CD4-positive, alpha-beta T cell (primary cell): ENCODE measurements at regions not wholly inside any gene's neighbourhood (a gene's known extent, or its start where the extent isn't known, plus 50 kb on each side); places are given as distances from the start of the nearest gene placed in this dataset.

Source experiments
- ATAC-seq: fragments of 200-7000 bp; cut with Tn5 transposase; one replicate; pipeline ENCODE4 v1.10.0; 2022; ENCODE audit warnings: mild to moderate bottlenecking; ENCODE audit not compliant: poor library complexity
- CTCF ChIA-PET: fragments of 350-600 bp; sonication (Branson Sonifier 250); formaldehyde crosslinking; loops from one replicate; lab custom pipeline; 2021; ENCODE audit warnings: antibody characterized with exemption, inconsistent platforms; lab: Charles Lee
- POLR2A ChIA-PET: fragments of 350-600 bp; sonication (Branson Sonifier 250); formaldehyde crosslinking; loops from one replicate; lab custom pipeline; 2021; ENCODE audit warnings: antibody characterized with exemption, inconsistent platforms; lab: Charles Lee
- DNase-seq, 14 experiments: peaks; one replicate each; pipeline ENCODE4 v3.0.0-alpha.2; 2013 to 2020; ENCODE audit warnings: mixed read lengths in 2 of 14
- H3K27ac ChIP-seq, 2 donors: one replicate each; pipeline versions ENCODE4 v1.5.1 to v1.7.0; 2013; ENCODE audit warnings: low read length in 2 of 2, low read depth in 1 of 2, mild to moderate bottlenecking in 1 of 2
- H3K27me3 ChIP-seq, 2 experiments: 1 replicate in 1 of 2; 2 replicates in 1 of 2; pipeline versions ENCODE4 v1.6.1 to v1.7.0; 2013; ENCODE audit warnings: low read length in 2 of 2, control low read depth in 1 of 2, mild to moderate bottlenecking in 1 of 2, moderate library complexity in 1 of 2; ENCODE audit not compliant: insufficient read depth in 2 of 2, control insufficient read depth in 1 of 2
- H3K36me3 ChIP-seq: one replicate; pipeline ENCODE4 v1.6.1; 2013; ENCODE audit warnings: low read length, control low read depth; ENCODE audit not compliant: insufficient read depth
- H3K4me1 ChIP-seq: one replicate; pipeline ENCODE4 v1.6.1; 2013; ENCODE audit warnings: low read length, control low read depth; ENCODE audit not compliant: insufficient read depth
- H3K4me3 ChIP-seq: one replicate; pipeline ENCODE4 v1.5.1; 2013; ENCODE audit warnings: mild to moderate bottlenecking, low read length, moderate library complexity
- H3K9me3 ChIP-seq, 2 experiments: 1 replicate in 1 of 2; 2 replicates in 1 of 2; pipeline versions ENCODE4 v1.6.1 to v1.7.0; 2013; ENCODE audit warnings: low read length in 2 of 2, mild to moderate bottlenecking in 2 of 2, control low read depth in 1 of 2, moderate library complexity in 1 of 2; ENCODE audit not compliant: control insufficient read depth in 1 of 2, insufficient read depth in 1 of 2
- H3K27ac Mint-ChIP-seq: one replicate; pipeline ENCODE4 v1.8.0; 2020; ENCODE audit warnings: mixed read lengths
- H3K27me3 Mint-ChIP-seq: one replicate; pipeline ENCODE4 v1.8.0; 2021; ENCODE audit warnings: mixed read lengths
- H3K36me3 Mint-ChIP-seq: one replicate; pipeline ENCODE4 v1.8.0; 2021; ENCODE audit warnings: low read depth, mixed read lengths
- H3K4me1 Mint-ChIP-seq: one replicate; pipeline ENCODE4 v1.8.0; 2021; ENCODE audit warnings: low read depth, mixed read lengths
- H3K4me3 Mint-ChIP-seq: one replicate; pipeline ENCODE4 v1.8.0; 2020; ENCODE audit warnings: mild to moderate bottlenecking, mixed read lengths
- H3K9me3 Mint-ChIP-seq: one replicate; pipeline ENCODE4 v1.8.0; 2020; ENCODE audit warnings: mixed read lengths
- CTCF ChIP-seq: fragments of 200-600 bp; IDR thresholded peaks from one replicate; pipeline ENCODE4 v1.8.0; 2022; ENCODE audit warnings: antibody characterized with exemption, mild to moderate bottlenecking
- intact Hi-C, 2 experiments: fragments of 100-400 bp; cut with DNase I in 1 of 2; cut with micrococcal nuclease in 1 of 2; formaldehyde crosslinking; loops; one replicate each; pipeline versions ENCODE4 v1.15.1 to v1.9.0; 2023 to 2025; cut with DNase I, micrococcal nuclease

- no peaks in the 10 kb centered on the region for H3K36me3 ChIP-seq
- peaks cover 5% of the 10 kb centered on the region for H3K4me1 Mint-ChIP-seq
- H3K27me3 ChIP-seq, result no peaks in the 10 kb centered on the region
- H3K27ac ChIP-seq, result no peak overlapping the region
- no peaks in the 10 kb centered on the region for H3K27me3 Mint-ChIP-seq
- H3K9me3 ChIP-seq, result no peaks in the 10 kb centered on the region
- H3K36me3 Mint-ChIP-seq, result no peaks in the 10 kb centered on the region
- CTCF ChIA-PET, result no interaction called here
- intact Hi-C loops, result no loop called here
- H3K4me3 Mint-ChIP-seq, result no peak overlapping the region
- no peak overlapping the region for H3K4me3 ChIP-seq
- TF ChIP-seq CTCF, result no peak
- H3K4me1 ChIP-seq, result no peaks in the 10 kb centered on the region
- ATAC-seq (no peak), DNase-seq (no peak)
- POLR2A ChIA-PET, result no interaction called here
- no peak overlapping the region for H3K27ac Mint-ChIP-seq
- no peaks in the 10 kb centered on the region for H3K9me3 Mint-ChIP-seq
Measured at GRCh38 chr20:24734139-24734538, 214.9 kb upstream of the CST7 start.

- Histone ChIP-seq H3K27me3 (no peaks in the 10 kb centered on the region), H3K36me3 (no peaks in the 10 kb centered on the region), H3K9me3 (no peaks in the 10 kb centered on the region), H3K4me1 (no peaks in the 10 kb centered on the region), H3K27ac (no peak overlapping the region), H3K4me3 (no peak overlapping the region)
- intact Hi-C loops, result no loop called here
- POLR2A ChIA-PET, result no interaction called here
- Mint-ChIP-seq H3K27ac (no peak overlapping the region), H3K4me3 (no peak overlapping the region), H3K36me3 (no peaks in the 10 kb centered on the region), H3K4me1 (peaks cover 17% of the 10 kb centered on the region), H3K27me3 (no peaks in the 10 kb centered on the region), H3K9me3 (no peaks in the 10 kb centered on the region)
- DNase-seq, result no peak
- TF ChIP-seq CTCF, result no peak
- ATAC-seq, result no peak
- CTCF ChIA-PET, result no interaction called here
Measured at GRCh38 chr20:24735263-24735662, 213.8 kb upstream of the CST7 start.

GRCh38 chr20:24736131-24736843 lies 212.8 kb upstream of the CST7 start:
- intact Hi-C loops, result no loop called here
- Histone ChIP-seq H3K27me3 (no peaks in the 10 kb centered on the region), H3K9me3 (no peaks in the 10 kb centered on the region), H3K36me3 (no peaks in the 10 kb centered on the region), H3K27ac (no peak overlapping the region), H3K4me1 (no peaks in the 10 kb centered on the region), H3K4me3 (no peak overlapping the region)
- H3K36me3 Mint-ChIP-seq, result no peaks in the 10 kb centered on the region
- no peaks in the 10 kb centered on the region for H3K27me3 Mint-ChIP-seq
- no peaks in the 10 kb centered on the region for H3K9me3 Mint-ChIP-seq
- DNase-seq (no peak), ATAC-seq (no peak)
- no peak overlapping the region for H3K27ac Mint-ChIP-seq
- no peak for TF ChIP-seq CTCF
- no peak overlapping the region for H3K4me3 Mint-ChIP-seq
- ChIA-PET CTCF (no interaction called here), POLR2A (no interaction called here)
- H3K4me1 Mint-ChIP-seq, result peaks cover 23% of the 10 kb centered on the region
